ENCODE measurements at regions not wholly inside any gene's neighbourhood (a gene's known extent, or its start where the extent isn't known, plus 50 kb on each side); places are given as distances from the start of the nearest gene placed in this dataset.

DNA sequence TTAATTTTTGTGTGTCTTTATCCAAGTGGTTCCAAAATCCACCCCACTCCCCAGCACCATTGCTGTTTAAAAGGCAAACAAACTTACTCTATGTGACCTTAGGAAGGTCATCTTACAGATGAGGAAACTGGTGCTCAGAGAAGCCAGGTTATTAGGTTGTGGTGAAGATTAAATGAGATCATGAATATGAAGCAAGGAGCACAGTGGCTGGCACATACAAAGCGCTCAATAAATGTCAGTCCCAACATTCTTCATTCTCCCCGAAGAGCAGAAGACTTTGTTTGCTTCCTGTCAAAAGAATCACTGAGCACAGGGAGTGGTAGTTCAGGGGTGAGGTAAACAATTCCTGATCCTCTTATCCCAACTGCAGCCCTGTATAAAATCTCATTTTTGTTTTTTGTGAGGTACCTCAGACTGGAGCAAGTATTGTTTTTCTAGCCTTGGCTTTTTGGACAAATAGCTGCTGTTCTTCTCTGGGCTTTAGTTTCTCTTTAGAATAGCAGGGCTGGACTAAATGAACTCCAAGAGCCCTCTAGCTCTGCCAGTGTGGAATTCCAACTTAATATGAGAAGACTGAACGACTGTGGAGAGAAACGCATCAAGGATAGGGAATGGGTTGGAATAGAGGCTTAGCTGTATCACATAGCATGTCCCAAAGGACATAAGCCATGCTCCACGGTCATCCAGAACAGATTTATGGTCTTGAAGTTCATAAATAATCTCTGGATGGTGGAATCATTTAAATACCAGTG is 455.3 kb upstream of the USP24 start:
- H3K9me3 ChIP-seq (replicated peaks; ENCODE audit: control insufficient read depth, insufficient read depth, low read length), result no peaks in the 10 kb centered on the region
- ChIA-PET SMC1A (ENCODE audit: uncharacterized antibody, unreplicated experiment) (no interaction called here), CTCF (interaction anchor here (0.6 kb wide), 1 partner anchor 12 kb away, joined by 3 read pairs; no protein-coding TSS in a partner anchor), POLR2A (no interaction called here), RAD21 (ENCODE audit: unreplicated experiment) (no interaction called here)
- H3K79me2 ChIP-seq (ENCODE audit: control insufficient read depth, insufficient read depth, low read length), result no peaks in the 10 kb centered on the region
- no peaks in the 10 kb centered on the region for H3K36me3 ChIP-seq (ENCODE audit: control insufficient read depth in 2 of 2, insufficient read depth in 2 of 2, low read length in 1 of 2)
- no peaks in the 10 kb centered on the region for H3K4me1 ChIP-seq (ENCODE audit: control insufficient read depth, insufficient read depth, low read length)
- intact Hi-C loops (cut with micrococcal nuclease; ENCODE audit: unreplicated experiment) (no loop called here), in situ Hi-C loops (cut with MboI) (no loop called here)
- no peak overlapping the region for H3K4me3 ChIP-seq
- no peaks in the 10 kb centered on the region for H3K27me3 ChIP-seq (replicated peaks in 1 of 2; ENCODE audit: control insufficient read depth in 2 of 2, insufficient read depth in 2 of 2, low read length in 1 of 2)
- DNase-seq (ENCODE audit: low read depth, low spot score) (no peak), FAIRE-seq (no peak), ATAC-seq (no peak)
- H3K4me2 ChIP-seq (ENCODE audit: control insufficient read depth, insufficient read depth), result no peak overlapping the region
- 19% methylated on average over 5 of the region's 5 CpGs for WGBS (ENCODE audit: insufficient coverage, insufficient replicate concordance, low lambda C conversion rate, missing lambda C conversion rate)
- TF ChIP-seq NR2C2 (IDR thresholded peaks at IDR 0.05; ENCODE audit: borderline replicate concordance, control insufficient read depth, insufficient read length, low read depth) (no peak), KDM1A (IDR thresholded peaks at IDR 0.05; ENCODE audit: borderline replicate concordance) (no peak), ZBED1 (IDR thresholded peaks at IDR 0.05; ENCODE audit: borderline replicate concordance) (no peak)
- no peak overlapping the region for H3K27ac ChIP-seq (ENCODE audit: control insufficient read depth, insufficient read depth)
- no TSS peak for BruUV-seq (replicated peaks)
- H4K20me1 ChIP-seq (ENCODE audit: control insufficient read depth, insufficient read depth), result no peaks in the 10 kb centered on the region
- H2AFZ ChIP-seq (ENCODE audit: control insufficient read depth, low read depth, low read length), result no peak overlapping the region
- H3K9ac ChIP-seq (ENCODE audit: control insufficient read depth, insufficient read depth, low read length), result no peak overlapping the region

DNA sequence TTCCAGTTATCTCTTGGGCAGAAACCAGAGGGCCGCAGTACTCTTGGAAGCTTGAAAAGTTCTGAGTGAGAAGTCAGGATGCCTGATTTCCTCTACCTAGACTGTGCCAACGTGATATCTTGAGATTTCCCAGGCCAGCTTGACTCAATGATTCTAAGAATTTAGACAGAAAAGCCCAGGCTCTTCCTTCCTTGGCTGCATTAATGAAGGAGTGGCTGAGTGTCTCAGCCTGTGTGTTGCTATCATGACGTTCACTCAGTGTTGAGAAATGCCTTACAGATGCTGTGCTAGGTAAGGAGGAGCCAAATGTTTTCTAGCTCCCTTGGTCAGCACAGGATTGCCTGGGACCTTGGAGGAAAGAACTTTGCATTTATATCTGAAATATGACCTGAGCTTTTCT is 454.1 kb upstream of the USP24 start:
- H3K4me1 ChIP-seq (ENCODE audit: control insufficient read depth, insufficient read depth, low read length), result no peaks in the 10 kb centered on the region
- no peak for DNase-seq (ENCODE audit: low read depth, low spot score)
- ChIA-PET POLR2A (no interaction called here), RAD21 (ENCODE audit: unreplicated experiment) (no interaction called here), CTCF (no interaction called here), SMC1A (ENCODE audit: uncharacterized antibody, unreplicated experiment) (interaction anchor here (1.0 kb wide), 1 partner anchor 10 kb away, joined by 3 read pairs; no protein-coding TSS in a partner anchor)
- TF ChIP-seq RUNX3 (IDR thresholded peaks at IDR 0.05; ENCODE audit: low read length), result no peak
- H3K27me3 ChIP-seq (replicated peaks in 1 of 2; ENCODE audit: control insufficient read depth in 2 of 2, insufficient read depth in 2 of 2, low read length in 1 of 2), result no peaks in the 10 kb centered on the region
- no peaks in the 10 kb centered on the region for H3K9me3 ChIP-seq (replicated peaks; ENCODE audit: control insufficient read depth, insufficient read depth, low read length)
- H3K79me2 ChIP-seq (ENCODE audit: control insufficient read depth, insufficient read depth, low read length), result no peaks in the 10 kb centered on the region
- BruUV-seq (replicated peaks), result no TSS peak
- H4K20me1 ChIP-seq (ENCODE audit: control insufficient read depth, insufficient read depth), result no peaks in the 10 kb centered on the region
- intact Hi-C loops (cut with micrococcal nuclease; ENCODE audit: unreplicated experiment) (no loop called here), in situ Hi-C loops (cut with MboI) (no loop called here)
- 20% methylated on average over 3 of the region's 3 CpGs for WGBS (ENCODE audit: insufficient coverage, insufficient replicate concordance, low lambda C conversion rate, missing lambda C conversion rate)
- no peak overlapping the region for H3K27ac ChIP-seq (ENCODE audit: control insufficient read depth, insufficient read depth)
- FAIRE-seq, result no peak
- H3K36me3 ChIP-seq (ENCODE audit: control insufficient read depth in 2 of 2, insufficient read depth in 2 of 2, low read length in 1 of 2), result no peaks in the 10 kb centered on the region
- H3K4me2 ChIP-seq (ENCODE audit: control insufficient read depth, insufficient read depth), result no peak overlapping the region
- no peak overlapping the region for H3K9ac ChIP-seq (ENCODE audit: control insufficient read depth, insufficient read depth, low read length)
- ATAC-seq, result no peak
- no peak overlapping the region for H3K4me3 ChIP-seq
- no peak overlapping the region for H2AFZ ChIP-seq (ENCODE audit: control insufficient read depth, low read depth, low read length)
